ENCODE measurements at regions not wholly inside any gene's neighbourhood (a gene's known extent, or its start where the extent isn't known, plus 50 kb on each side); places are given as distances from the start of the nearest gene placed in this dataset.

DNA sequence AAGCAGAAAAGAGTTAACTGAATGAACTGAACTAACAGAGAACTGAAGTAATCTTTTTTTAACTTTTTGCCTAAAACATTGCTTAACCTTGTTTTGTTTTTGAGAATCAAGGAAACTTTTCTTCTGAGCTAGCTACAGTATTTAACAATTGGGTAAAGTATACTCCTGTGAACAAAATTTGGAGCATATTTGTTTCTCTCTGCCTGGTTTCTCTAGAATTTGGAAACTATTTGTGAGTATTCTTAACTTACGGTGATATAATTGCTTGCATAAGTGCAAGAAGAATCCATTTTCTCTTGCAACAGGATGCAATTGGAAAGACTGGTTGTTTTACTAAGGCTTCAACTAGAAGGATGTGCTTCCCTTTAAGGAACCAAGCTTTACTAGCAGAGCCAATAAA lies 65.9 kb upstream of the FAM98A start:
- TF ChIP-seq, protein P1, sequence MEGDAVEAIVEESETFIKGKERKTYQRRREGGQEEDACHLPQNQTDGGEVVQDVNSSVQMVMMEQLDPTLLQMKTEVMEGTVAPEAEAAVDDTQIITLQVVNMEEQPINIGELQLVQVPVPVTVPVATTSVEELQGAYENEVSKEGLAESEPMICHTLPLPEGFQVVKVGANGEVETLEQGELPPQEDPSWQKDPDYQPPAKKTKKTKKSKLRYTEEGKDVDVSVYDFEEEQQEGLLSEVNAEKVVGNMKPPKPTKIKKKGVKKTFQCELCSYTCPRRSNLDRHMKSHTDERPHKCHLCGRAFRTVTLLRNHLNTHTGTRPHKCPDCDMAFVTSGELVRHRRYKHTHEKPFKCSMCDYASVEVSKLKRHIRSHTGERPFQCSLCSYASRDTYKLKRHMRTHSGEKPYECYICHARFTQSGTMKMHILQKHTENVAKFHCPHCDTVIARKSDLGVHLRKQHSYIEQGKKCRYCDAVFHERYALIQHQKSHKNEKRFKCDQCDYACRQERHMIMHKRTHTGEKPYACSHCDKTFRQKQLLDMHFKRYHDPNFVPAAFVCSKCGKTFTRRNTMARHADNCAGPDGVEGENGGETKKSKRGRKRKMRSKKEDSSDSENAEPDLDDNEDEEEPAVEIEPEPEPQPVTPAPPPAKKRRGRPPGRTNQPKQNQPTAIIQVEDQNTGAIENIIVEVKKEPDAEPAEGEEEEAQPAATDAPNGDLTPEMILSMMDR (IDR thresholded peaks at IDR 0.05; ENCODE audit: insufficient read depth, low read length, poor library complexity, severe bottlenecking), result no peak
- TF ChIP-seq EZH2phosphoT487 (conservative IDR thresholded peaks at IDR 0.05; ENCODE audit: low read length), result no peak
- Histone ChIP-seq H2AFZ (ENCODE audit: low read depth, low read length, severe bottlenecking) (no peak overlapping the region), H3F3A (ENCODE audit: insufficient read depth) (no peaks in the 10 kb centered on the region), H3K4me3 (ENCODE audit: insufficient read depth, low read length, poor library complexity, severe bottlenecking) (no peak overlapping the region), H4K20me1 (ENCODE audit: low read depth, low read length) (no peaks in the 10 kb centered on the region), H3K36me3 (ENCODE audit: low read length) (no peaks in the 10 kb centered on the region), H3K79me2 (ENCODE audit: insufficient read depth, low read length) (no peaks in the 10 kb centered on the region), H3K27me3 (ENCODE audit: low read length) (no peaks in the 10 kb centered on the region), H3K4me2 (ENCODE audit: low read depth, low read length, poor library complexity, severe bottlenecking) (no peak overlapping the region), H3K9me3 (ENCODE audit: insufficient read depth, low read length) (peaks cover 9% of the 10 kb centered on the region; the same call in 1 of the 2 replicates), H3K27ac (ENCODE audit: low read depth, low read length) (no peak overlapping the region), H3K9me2 (replicated peaks; ENCODE audit: insufficient read depth, low read length) (no peaks in the 10 kb centered on the region), H3K9ac (ENCODE audit: low read length) (no peak overlapping the region)

DNA sequence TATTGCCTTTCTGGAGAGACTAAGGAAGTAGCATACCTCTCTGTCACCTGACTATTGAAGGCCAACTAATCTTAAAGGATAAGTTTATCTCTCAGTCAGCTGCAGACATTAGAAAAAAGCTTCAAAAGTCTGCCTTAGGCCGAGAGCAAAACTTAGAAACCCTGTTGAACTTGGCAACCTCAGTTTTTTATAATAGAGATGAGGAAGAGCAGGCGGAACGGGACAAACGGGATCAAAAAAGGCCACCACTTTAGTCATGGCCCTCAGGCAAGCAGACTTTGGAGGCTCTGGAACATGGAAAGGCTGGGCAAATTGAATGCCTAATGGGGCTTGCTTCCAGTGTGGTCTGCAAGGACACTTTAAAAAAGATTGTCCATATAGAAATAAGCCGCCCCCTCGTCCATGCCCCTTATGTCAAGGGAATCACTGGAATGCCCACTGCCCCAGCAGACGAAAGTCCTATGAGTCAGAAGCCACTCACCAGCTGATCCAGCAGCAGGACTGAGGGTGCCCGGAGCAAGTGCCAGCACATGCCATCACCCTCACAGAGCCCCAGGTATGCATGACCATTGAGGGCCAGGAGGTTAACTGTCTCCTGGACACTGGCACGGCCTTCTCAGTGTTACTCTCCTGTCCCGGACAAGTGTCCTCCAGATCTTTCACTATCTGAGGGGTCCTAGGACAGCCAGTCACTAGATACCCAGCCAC lies 61.5 kb upstream of the FAM98A start:
- no peak for TF ChIP-seq EZH2phosphoT487 (conservative IDR thresholded peaks at IDR 0.05; ENCODE audit: low read length)
- TF ChIP-seq, protein P1 (IDR thresholded peaks at IDR 0.05; ENCODE audit: insufficient read depth, low read length, poor library complexity, severe bottlenecking), result no peak

DNA sequence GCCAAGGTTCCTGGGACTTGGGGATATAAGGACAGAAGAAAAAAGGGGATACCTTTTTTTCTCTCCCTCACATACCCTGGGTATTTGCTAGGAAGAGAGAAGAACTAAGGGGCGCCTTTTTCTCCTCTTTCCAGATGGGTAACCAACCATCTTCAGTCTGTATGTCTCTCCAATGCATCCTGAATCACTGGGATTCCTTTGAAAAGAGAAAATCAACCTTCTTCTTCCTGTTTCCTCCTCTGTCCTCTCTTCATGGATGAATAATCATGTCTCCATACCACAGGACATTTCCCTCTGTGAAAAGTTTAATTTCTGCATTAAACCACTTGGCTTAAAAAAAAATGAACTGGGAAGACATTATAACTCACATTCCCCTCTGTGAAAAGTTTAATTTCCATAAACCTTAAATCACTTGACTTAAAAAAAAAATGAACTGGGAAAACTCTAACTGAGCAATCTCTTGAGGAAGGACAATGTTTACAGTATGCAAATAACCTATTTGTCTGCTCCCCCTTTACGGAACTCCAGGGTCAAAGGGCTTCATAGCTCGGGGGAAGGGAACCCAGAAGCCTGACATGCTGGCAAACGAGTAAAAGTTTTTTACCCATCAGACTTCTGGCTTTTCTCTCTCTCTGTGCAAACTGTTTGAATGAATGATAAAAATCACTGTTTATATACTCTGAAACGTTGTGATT lies 56.7 kb upstream of the FAM98A start:
- TF ChIP-seq, protein P1 (IDR thresholded peaks at IDR 0.05; ENCODE audit: insufficient read depth, low read length, poor library complexity, severe bottlenecking), result no peak
- no peak for TF ChIP-seq EZH2phosphoT487 (conservative IDR thresholded peaks at IDR 0.05; ENCODE audit: low read length)

More for the DNA sequence above, 61.5 kb upstream of the FAM98A start:
- Histone ChIP-seq H3K4me2 (ENCODE audit: low read depth, low read length, poor library complexity, severe bottlenecking) (no peak overlapping the region), H3K9me3 (ENCODE audit: insufficient read depth, low read length) (peaks cover 5% of the 10 kb centered on the region; the same call in 1 of the 2 replicates), H3K4me3 (ENCODE audit: insufficient read depth, low read length, poor library complexity, severe bottlenecking) (no peak overlapping the region), H3K79me2 (ENCODE audit: insufficient read depth, low read length) (no peaks in the 10 kb centered on the region), H3K27ac (ENCODE audit: low read depth, low read length) (no peak overlapping the region), H3K9me2 (replicated peaks; ENCODE audit: insufficient read depth, low read length) (no peaks in the 10 kb centered on the region), H3K27me3 (ENCODE audit: low read length) (no peaks in the 10 kb centered on the region), H4K20me1 (ENCODE audit: low read depth, low read length) (no peaks in the 10 kb centered on the region), H3K36me3 (ENCODE audit: low read length) (no peaks in the 10 kb centered on the region), H2AFZ (ENCODE audit: low read depth, low read length, severe bottlenecking) (no peak overlapping the region), H3K9ac (ENCODE audit: low read length) (no peak overlapping the region), H3F3A (ENCODE audit: insufficient read depth) (no peaks in the 10 kb centered on the region)

More for the DNA sequence above, 56.7 kb upstream of the FAM98A start:
- no peaks in the 10 kb centered on the region for H3K9me2 ChIP-seq (replicated peaks; ENCODE audit: insufficient read depth, low read length)
- no peaks in the 10 kb centered on the region for H3K79me2 ChIP-seq (ENCODE audit: insufficient read depth, low read length)
- no peak overlapping the region for H3K4me3 ChIP-seq (ENCODE audit: insufficient read depth, low read length, poor library complexity, severe bottlenecking)
- no peak overlapping the region for H2AFZ ChIP-seq (ENCODE audit: low read depth, low read length, severe bottlenecking)
- no peak overlapping the region for H3K4me2 ChIP-seq (ENCODE audit: low read depth, low read length, poor library complexity, severe bottlenecking)
- H3K9ac ChIP-seq (ENCODE audit: low read length), result no peak overlapping the region
- no peaks in the 10 kb centered on the region for H3F3A ChIP-seq (ENCODE audit: insufficient read depth)
- no peaks in the 10 kb centered on the region for H4K20me1 ChIP-seq (ENCODE audit: low read depth, low read length)
- no peak overlapping the region for H3K27ac ChIP-seq (ENCODE audit: low read depth, low read length)
- H3K9me3 ChIP-seq (ENCODE audit: insufficient read depth, low read length), result no peaks in the 10 kb centered on the region
- no peaks in the 10 kb centered on the region for H3K27me3 ChIP-seq (ENCODE audit: low read length)
- H3K36me3 ChIP-seq (ENCODE audit: low read length), result no peaks in the 10 kb centered on the region

Data from SU-DHL-6 (cell line).